Activated CD8-positive, alpha-beta T cell treated with anti-CD3 and anti-CD28 coated beads for 36 hours (primary cell): ENCODE measurements at regions not wholly inside any gene's neighbourhood (a gene's known extent, or its start where the extent isn't known, plus 50 kb on each side); places are given as distances from the start of the nearest gene placed in this dataset.
"Not testable (repeated sequence)": the region's sequence is repeated elsewhere in the genome, so short reads cannot be mapped to it uniquely, and the experiment has no call there.

Experiments
- ATAC-seq: fragments of 200-7000 bp; cut with Tn5 transposase; one replicate; pipeline ENCODE4 v1.10.0; 2021; ENCODE audit warnings: mild to moderate bottlenecking, moderate library complexity
- CTCF ChIA-PET: fragments of 350-600 bp; sonication (Branson Sonifier 250); formaldehyde crosslinking; loops from one replicate; lab custom pipeline; 2021; ENCODE audit warnings: antibody characterized with exemption; lab: Charles Lee
- POLR2A ChIA-PET: fragments of 350-600 bp; sonication (Branson Sonifier 250); formaldehyde crosslinking; loops from one replicate; lab custom pipeline; 2021; ENCODE audit warnings: antibody characterized with exemption; lab: Charles Lee
- DNase-seq: peaks from one replicate; pipeline ENCODE4 v3.0.0-alpha.2; 2020
- H3K27ac Mint-ChIP-seq: one replicate; pipeline ENCODE4 v1.8.0; 2021; ENCODE audit warnings: mild to moderate bottlenecking, mixed read lengths
- H3K27me3 Mint-ChIP-seq: one replicate; pipeline ENCODE4 v1.8.0; 2021; ENCODE audit warnings: mixed read lengths
- H3K36me3 Mint-ChIP-seq: one replicate; pipeline ENCODE4 v1.8.0; 2021; ENCODE audit warnings: low read depth, mixed read lengths
- H3K4me1 Mint-ChIP-seq: one replicate; pipeline ENCODE4 v1.8.0; 2021; ENCODE audit warnings: low read depth, mixed read lengths
- H3K4me3 Mint-ChIP-seq: one replicate; pipeline ENCODE4 v1.8.0; 2021; ENCODE audit warnings: mild to moderate bottlenecking, moderate library complexity, mixed read lengths
- H3K9me3 Mint-ChIP-seq: one replicate; pipeline ENCODE4 v1.8.0; 2021; ENCODE audit warnings: mixed read lengths
- CTCF ChIP-seq: fragments of 200-600 bp; IDR thresholded peaks from one replicate; pipeline ENCODE4 v1.8.0; 2022; ENCODE audit warnings: antibody characterized with exemption, mild to moderate bottlenecking
- intact Hi-C: fragments of 100-400 bp; cut with micrococcal nuclease; formaldehyde crosslinking; loops from one replicate; pipeline ENCODE4 v1.10.0; 2022

DNA sequence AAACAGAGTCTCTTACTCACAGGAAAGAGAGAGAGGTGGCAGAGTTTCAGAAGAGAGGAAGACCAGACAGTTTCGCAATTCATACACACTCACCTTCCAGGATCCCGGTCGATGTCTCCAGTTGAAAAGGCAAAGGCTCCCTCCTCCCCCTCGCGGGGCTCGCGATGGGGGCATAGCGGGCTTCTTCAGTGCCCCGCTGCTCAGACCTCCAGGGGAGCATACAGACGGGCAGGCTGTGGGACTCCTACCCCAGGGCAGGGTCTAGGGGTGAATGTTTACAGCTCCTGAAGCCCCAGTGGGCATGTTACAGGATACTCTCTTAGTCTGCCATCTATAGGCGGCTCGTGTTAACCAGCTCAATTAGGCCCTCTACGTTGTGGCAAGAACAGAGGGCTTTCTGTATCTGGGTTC lies 139.2 kb downstream of the SLITRK5 start:
- Mint-ChIP-seq H3K9me3 (peaks cover 4% of the 10 kb centered on the region), H3K27ac (no peak overlapping the region), H3K4me1 (no peaks in the 10 kb centered on the region), H3K27me3 (no peaks in the 10 kb centered on the region), H3K4me3 (no peak overlapping the region), H3K36me3 (no peaks in the 10 kb centered on the region)
- ChIA-PET CTCF (no interaction called here), POLR2A (no interaction called here)
- no peak for ATAC-seq
- DNase-seq: no peak
- TF ChIP-seq CTCF: no peak
- intact Hi-C loops: no loop called here

DNA sequence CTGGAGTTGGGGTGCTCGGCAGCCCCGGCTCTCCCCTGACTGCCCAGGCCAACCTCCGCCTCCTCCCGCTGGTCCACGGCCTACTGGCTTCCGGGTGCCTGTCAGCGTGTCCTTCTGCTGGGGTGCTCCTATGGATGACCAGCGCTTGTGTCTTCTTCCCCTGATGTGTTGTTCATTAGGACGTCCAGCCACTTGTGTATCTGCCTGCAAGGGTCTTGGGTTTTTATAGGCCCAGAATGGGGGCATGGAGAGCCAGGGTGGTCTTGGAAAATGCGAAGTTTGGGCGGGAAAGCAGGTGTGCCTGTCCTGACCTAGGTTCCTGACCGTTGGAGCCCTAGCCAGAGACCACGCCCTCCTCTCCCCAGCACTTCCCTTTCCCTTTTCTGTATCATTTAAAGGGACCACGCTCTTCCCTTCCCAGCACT lies 139.8 kb downstream of the SLITRK5 start:
- Mint-ChIP-seq H3K4me3 (no peak overlapping the region), H3K4me1 (no peaks in the 10 kb centered on the region), H3K9me3 (peaks cover 3% of the 10 kb centered on the region), H3K36me3 (no peaks in the 10 kb centered on the region), H3K27ac (no peak overlapping the region), H3K27me3 (no peaks in the 10 kb centered on the region)
- ATAC-seq (no peak), DNase-seq (no peak)
- POLR2A ChIA-PET: no interaction called here
- no peak for TF ChIP-seq CTCF
- intact Hi-C loops: no loop called here
- CTCF ChIA-PET: no interaction called here

DNA sequence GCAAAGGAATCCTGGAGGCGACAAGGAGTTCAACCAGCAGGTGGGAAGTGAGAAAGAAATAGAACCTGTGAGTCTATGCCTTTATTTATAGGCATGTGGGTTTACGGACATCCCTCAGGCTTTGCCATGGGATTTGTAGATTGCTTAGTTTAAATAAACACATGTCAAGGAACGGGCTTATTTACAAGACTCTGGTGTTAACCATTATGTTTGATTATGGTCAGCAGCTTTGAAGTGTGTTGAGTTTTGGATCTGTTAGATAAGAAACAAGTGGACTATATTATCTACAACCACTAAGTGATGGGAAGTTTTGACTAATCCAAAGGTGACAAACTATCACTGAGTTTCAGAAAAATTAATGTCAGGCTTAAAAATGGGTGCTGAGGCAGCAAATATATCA lies 143.2 kb downstream of the SLITRK5 start:
- ChIA-PET CTCF (no interaction called here), POLR2A (no interaction called here)
- H3K36me3 Mint-ChIP-seq: no peaks in the 10 kb centered on the region
- DNase-seq (no peak), ATAC-seq (no peak)
- H3K27ac Mint-ChIP-seq: no peak overlapping the region
- intact Hi-C loops: no loop called here
- no peak for TF ChIP-seq CTCF
- no peaks in the 10 kb centered on the region for H3K27me3 Mint-ChIP-seq
- H3K4me3 Mint-ChIP-seq: no peak overlapping the region
- H3K4me1 Mint-ChIP-seq: no peaks in the 10 kb centered on the region
- peaks cover 3% of the 10 kb centered on the region for H3K9me3 Mint-ChIP-seq

DNA sequence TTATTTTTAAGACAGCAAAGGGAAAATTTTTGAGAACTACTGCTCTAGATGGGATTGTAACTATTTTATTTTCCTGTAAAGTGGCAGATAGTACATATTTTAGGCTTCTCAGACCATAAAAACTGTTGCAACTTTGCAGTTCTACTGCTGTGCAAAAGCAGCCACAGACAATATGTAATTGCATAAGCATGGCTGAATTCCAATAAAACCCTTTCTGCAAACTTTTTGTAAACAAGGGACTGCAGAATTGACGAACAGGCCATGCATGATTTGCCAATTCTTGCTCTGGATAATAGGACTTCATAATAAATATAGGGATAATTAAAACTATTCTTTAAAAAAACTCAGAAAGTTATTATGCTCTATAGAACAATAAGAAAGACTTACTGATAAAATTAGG lies 149.1 kb downstream of the SLITRK5 start:
- DNase-seq (no peak), ATAC-seq (no peak)
- no peaks in the 10 kb centered on the region for H3K36me3 Mint-ChIP-seq
- no peaks in the 10 kb centered on the region for H3K9me3 Mint-ChIP-seq
- intact Hi-C loops: no loop called here
- H3K4me3 Mint-ChIP-seq: no peak overlapping the region
- ChIA-PET POLR2A (no interaction called here), CTCF (no interaction called here)
- no peak for TF ChIP-seq CTCF
- no peaks in the 10 kb centered on the region for H3K4me1 Mint-ChIP-seq
- H3K27me3 Mint-ChIP-seq: no peaks in the 10 kb centered on the region
- H3K27ac Mint-ChIP-seq: no peak overlapping the region

- DNase-seq (no peak), ATAC-seq (no peak)
- intact Hi-C loops: no loop called here
- Mint-ChIP-seq H3K27ac (no peak overlapping the region), H3K4me3 (no peak overlapping the region), H3K36me3 (no peaks in the 10 kb centered on the region), H3K27me3 (no peaks in the 10 kb centered on the region), H3K9me3 (no peaks in the 10 kb centered on the region), H3K4me1 (no peaks in the 10 kb centered on the region)
- POLR2A ChIA-PET: no interaction called here
- CTCF ChIA-PET: no interaction called here
- TF ChIP-seq CTCF: no peak
Observed at GRCh38 chr13:87821512-87821911, 150.3 kb downstream of the SLITRK5 start.

DNA sequence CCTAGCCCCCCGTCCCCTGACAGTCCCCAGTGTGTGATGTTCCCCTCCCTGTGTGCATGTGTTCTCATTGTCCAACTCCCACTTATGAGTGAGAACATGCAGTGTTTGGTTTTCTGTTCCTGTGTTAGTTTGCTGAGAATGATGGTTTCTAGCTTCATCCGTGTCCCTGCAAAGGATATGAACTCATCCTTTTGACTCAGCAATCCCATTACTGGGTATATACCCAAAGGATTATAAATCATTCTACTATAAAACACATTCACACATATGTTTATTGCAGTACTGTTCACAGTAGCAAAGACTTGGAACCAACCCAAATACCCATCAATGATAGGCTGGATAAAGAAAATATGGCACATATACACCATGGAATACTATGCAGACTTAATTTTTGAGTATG lies 155.1 kb downstream of the SLITRK5 start:
- H3K36me3 Mint-ChIP-seq, H3K27me3 Mint-ChIP-seq, DNase-seq, H3K9me3 Mint-ChIP-seq, H3K4me1 Mint-ChIP-seq, POLR2A ChIA-PET, intact Hi-C loops, H3K27ac Mint-ChIP-seq, H3K4me3 Mint-ChIP-seq, ATAC-seq, CTCF ChIA-PET: not testable (repeated sequence)
